ENCODE measurements at regions not wholly inside any gene's neighbourhood (a gene's known extent, or its start where the extent isn't known, plus 50 kb on each side); places are given as distances from the start of the nearest gene placed in this dataset.
"Not testable (repeated sequence)": the region's sequence is repeated elsewhere in the genome, so short reads cannot be mapped to it uniquely, and the experiment has no call there.

DNA sequence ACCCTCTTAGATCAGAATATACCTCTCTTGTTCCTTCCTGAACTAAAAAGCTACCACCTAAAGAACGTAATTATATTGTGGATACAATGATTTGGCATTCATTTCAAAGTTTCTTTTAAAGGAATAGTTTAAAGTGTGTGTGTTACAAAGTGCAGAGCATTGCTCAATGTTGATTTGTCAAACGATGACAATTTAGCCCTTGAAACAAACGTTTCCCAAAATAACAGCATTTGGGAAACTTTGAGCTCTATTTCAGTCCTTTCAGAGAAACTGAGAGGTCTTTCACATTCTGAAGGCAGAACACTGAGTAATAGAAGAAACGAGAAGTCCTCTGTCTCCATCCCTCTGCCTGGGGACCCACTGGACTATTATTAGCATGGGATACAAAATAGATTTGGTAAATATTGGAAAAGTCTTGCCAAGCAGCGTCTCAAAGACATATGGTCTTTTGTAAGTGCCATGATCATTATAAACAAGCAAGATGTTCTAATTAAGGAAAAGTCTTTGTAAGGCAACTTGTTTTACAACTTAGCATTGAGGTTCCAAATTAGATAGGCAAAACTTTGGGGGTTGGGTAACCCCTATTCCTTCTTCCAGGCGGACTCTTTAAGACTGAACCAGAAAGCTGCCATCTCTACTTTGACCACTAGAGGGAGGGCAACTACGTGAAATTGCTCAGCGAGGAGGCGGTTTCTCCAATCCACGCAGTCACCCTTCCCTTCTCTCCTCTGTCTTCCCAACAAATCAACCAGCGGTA, 208.8 kb downstream of the RNF144B start:
- peak; percentile 48 to 68 for DNase-seq

- no peak for DNase-seq
These were observed 209.3 kb downstream of the RNF144B start for GRCh38 chr6:18596531-18596835.

DNA sequence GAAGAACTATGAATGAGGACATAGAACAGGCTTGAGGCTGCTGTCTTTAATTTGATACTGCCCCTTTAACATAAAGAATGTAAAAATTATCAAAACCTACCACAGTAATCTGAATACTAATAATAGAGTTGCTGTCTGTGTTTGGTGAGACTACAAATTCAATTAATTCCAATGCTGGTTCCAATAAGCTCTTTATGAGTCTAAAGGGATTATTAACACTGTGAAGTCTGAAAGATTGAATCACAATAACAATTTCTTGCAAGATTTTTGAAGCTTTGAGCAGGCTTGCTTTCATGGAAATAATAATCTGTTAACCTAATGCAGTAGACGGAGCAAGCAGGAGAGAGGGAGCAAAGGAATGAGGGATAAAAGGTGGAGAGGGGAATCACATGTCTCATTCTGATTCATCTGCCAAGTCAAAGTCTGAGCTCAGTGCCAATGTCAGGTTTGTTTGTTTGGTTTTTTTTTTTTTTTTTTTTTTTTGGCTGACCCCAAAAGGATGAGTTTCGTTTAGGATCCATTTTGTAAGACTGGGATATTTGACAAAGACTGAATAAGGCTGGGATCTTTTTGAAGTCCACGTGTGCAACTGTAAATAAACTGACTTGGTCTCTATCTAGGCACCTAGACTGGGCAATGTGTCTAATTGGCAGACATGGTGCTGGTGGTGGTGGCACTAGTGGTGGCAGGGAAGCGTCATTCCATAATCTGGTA, 211.6 kb downstream of the RNF144B start:
- DNase-seq: no peak

GRCh38 chr6:18600255-18600654, 213.1 kb downstream of the RNF144B start:
- no peak for DNase-seq

DNA sequence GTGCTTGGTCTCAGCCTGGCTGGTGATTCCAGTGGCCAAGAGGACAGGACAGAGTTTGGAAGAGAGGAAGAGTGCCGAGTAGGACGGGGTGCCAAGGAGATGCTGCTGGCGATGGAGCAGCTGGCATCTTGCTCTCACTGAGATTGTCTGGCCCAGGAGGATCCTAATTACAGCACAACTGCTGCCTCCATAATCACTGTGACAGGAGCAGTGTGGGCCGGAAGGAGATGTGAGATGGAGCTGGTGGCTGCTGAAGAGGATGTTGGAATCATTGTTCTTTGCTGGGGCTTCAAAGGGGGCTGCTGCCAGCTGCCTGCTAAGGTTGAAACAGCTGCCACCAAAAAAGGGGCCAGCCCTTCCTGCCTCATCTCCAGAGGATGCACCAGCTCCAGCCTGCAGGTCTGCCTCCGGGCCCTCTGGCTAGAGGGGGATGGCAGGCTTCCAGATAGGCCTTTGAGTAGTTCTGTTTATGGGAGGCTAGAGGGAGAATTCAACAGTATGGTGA, 214.4 kb downstream of the RNF144B start:
- no peak for DNase-seq

- DNase-seq: no peak
These were observed 215.8 kb downstream of the RNF144B start for GRCh38 chr6:18602931-18603330.

GRCh38 chr6:18603361-18603760, 216.2 kb downstream of the RNF144B start:
- DNase-seq: no peak

GRCh38 chr6:18605841-18606240, 218.7 kb downstream of the RNF144B start:
- DNase-seq: no peak

DNA sequence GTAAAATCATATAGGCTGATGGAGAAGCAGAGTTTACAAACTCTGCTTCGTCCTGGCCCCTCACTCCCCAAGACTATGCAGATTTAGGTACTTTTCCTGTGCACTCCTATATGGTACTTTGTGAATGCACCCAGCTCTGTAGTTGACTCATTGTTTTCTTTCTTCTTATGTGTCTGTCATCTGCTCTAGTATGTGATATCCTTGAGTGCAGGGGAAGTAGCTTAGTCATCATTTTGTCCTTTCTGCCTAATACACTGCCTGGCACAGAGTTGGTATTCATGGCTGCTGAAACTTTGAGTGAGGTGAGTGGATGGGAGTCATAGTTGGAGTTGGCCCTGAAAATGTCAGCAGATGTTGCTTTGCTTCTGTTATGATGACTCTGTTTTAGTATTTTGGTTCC, 222.6 kb downstream of the RNF144B start:
- no peak for DNase-seq

GRCh38 chr6:18613319-18613925, 226.3 kb downstream of the RNF144B start:
- DNase-seq: no peak

GRCh38 chr6:18629571-18629970, 242.4 kb downstream of the RNF144B start:
- no peak for DNase-seq

DNA sequence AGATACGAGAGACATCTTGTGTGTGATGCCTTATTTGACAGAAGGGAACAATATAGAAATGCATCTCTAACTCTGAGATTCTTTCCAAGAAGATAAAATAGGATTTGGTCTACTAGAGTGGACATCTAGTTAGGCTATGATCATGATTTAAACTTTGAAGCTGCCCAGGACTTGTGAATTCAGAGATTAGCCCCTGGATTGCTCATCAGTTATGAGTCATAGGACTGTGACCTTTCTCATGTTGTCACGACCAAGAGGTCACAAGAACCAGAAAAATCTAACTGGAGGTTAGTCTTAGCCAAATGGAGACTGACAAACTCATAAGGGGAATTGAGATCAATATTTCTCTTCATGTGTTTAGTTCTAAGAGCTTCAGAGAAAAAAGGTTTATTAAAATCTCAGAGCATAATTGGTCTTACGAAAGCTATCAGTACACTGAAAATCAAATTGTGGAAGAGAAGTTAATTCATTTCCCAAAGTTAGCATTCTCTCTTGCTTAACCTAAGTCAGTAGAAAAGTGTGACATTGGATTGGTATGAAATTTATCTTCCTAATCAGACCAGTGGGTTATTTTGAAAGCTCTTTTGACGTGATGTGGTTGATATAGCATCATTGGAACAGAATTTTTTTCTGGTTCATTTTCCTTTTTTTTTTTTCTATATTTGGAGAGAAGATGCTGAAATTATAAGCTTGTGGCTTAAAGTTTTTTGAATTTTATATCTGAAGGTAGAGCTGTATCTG, 245.7 kb downstream of the RNF144B start:
- DNase-seq: no peak

- no peak for DNase-seq
These were observed 247.8 kb downstream of the RNF144B start for GRCh38 chr6:18634912-18635311.

DNA sequence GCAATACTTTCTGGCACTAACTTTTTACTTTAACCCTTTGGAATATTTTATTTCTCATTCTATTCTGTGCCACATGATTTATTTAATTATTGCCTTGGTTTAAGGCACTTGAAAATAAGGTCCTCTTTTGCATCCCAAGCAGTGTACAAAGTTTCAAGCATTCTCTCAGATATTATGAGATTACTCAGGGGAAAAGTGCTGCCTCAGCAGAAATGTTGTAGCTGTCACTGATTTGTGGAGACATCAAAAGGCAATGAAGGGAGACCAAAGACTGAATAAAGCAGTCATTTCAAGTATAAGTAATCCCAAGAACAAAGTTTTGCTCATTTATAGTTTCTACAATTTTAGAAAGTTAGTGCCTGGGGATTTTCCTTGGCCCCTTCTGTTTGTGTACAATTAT, 253.0 kb downstream of the RNF144B start:
- DNase-seq: no peak

DNA sequence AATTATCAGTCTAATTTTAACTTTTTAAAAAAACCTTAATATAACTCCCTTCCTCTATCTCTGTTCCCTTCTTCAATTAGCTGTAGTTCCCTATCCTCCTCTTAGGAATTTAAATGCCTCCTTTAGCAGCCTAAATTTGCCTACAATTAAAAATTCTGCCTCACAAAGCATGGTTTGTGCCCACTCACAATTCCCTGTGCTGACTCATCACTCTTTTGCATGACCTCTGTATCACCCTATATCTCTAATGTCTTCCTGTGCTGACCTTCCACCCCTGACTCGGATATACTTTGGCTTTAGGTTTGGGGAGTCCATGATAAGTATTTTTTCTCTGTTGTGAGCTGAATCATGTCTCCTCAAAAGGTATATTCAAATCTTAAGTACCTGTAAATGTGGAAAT, 253.6 kb downstream of the RNF144B start:
- no peak for DNase-seq

DNA sequence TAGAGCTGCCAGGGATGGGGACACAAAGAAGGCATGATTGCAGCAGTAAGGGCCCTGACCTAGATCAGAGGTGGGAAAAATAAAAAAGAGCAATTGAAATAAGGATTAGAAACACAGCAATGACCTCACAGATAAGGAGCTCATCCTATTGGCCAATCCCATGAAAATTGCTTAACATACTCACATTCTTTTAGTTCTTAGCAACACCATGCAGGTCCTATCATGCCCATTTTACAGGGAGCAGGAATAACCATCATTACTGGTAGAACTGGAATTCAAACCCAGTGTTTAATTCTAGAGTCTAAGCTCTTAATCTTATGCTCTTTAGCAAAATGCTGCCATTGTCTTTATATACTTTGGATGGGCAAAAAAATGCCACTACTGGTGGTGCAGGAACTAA, 267.7 kb downstream of the RNF144B start:
- no peak for DNase-seq

DNA sequence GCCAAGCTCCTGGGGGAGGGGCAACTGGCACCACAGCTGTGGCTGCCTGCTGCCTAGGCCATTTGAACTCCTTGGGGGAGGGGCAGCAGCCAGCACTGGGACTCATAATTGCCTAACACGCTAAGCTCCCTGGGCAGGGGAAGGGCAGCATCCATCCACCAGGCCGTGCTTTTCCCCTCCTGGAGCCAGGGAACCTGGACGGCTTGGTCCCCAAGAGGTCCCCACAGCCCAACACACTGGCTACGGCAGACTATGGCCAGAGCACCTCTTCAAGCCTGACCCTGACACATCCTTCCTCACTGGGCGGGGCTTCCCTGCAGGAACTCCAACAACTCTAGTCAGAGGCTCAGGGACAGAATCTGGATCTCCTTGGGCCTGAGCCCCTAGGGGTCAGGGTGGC, 269.4 kb downstream of the RNF144B start:
- no peak for DNase-seq

DNA sequence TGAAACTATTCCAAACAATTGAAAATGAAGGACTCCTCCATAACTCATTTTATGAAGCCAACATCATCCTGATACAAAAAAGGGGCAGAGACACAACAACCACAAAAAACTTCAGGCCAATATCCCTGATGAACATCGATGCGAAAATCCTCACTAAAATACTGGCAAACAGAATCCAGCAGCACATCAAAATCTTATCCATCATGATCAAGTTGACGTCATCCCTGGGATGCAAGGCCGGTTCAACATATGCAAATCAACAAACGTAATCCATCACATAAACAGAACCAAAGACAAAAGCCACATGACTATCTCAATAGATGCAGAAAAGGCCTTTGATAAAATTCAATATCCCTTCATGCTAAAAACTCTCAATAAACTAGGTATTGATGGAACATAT, 272.8 kb downstream of the RNF144B start:
- not testable (repeated sequence) for DNase-seq

GRCh38 chr6:18663011-18663410, 275.9 kb downstream of the RNF144B start:
- DNase-seq: no peak

DNA sequence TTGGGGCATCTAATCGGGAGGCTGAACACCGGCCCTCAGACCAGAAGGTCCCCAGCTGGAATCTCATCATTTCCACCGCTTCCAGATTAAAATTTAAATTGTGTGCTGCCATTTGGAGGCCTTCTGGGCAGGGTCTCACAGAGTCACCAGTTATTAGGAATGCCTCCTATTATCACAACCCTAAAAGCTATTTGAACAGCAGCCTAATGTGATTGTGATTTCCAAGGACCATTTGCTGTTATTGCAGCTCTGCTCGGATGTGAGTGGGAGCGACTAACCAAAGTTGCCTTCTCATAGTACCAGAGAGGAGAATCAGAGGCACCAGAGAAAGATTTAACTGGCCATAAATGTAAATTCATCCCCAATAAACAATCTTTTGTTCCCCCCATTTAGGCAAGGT, 277.3 kb downstream of the RNF144B start:
- DNase-seq: no peak

DNA sequence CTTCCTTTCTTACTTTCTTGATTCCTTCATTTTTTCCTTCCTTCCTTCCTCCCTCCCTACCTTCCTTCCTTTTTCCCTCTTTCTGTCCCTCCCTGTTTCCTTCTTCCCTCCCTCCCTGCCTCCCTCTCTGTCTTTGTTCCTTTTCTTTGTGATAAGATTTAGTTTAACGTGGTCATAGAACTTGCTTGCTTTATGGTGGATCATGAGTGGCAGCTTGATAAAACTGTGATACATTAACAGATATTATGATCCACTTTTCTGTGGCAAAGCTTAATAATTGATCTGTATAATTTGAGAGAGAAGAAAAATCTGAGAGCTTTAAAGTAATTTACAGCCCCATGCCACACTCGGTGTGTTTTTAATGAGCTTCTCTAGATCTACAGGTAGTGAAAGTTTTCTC, 280.5 kb downstream of the RNF144B start:
- DNase-seq: no peak

GRCh38 chr6:18668994-18669393, 281.8 kb downstream of the RNF144B start:
- no peak for DNase-seq

DNA sequence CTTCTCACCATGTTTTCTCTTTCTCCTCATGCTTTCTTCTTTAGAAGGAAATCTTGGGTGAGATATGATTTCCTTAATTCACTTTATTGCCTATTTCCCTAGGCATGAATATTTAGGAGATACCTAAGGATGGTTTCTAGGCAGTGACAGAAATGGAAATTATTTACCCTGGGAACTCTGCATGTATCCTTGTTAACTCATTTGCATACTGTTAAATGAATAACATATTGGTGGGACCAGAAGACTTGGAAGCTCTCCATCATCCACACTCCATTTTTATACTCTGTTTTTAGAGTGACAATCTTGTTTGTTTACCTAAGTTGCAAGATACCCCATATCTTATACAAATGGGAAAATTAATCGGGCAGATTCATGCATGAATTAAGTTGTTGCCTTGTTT, 285.7 kb downstream of the RNF144B start:
- DNase-seq: no peak
